GM12865 (cell line): ENCODE measurements at regions not wholly inside any gene's neighbourhood (a gene's known extent, or its start where the extent isn't known, plus 50 kb on each side); places are given as distances from the start of the nearest gene placed in this dataset.

Source experiments
- DNase-seq: peaks from one replicate; pipeline ENCODE4 v3.0.0; 2010; ENCODE audit warnings: low read depth
- H3K4me3 ChIP-seq: 2 replicates; pipeline ENCODE4 v1.5.1; 2011; ENCODE audit warnings: mild to moderate bottlenecking, low read depth, low read length, control low read depth
- CTCF ChIP-seq: IDR thresholded peaks from 2 replicates; pipeline ENCODE4 v1.5.1; 2011; ENCODE audit warnings: low read length, control low read depth, low read depth, inconsistent platforms; ENCODE audit not compliant: insufficient read depth; ENCODE audit errors: missing control alignments

DNA sequence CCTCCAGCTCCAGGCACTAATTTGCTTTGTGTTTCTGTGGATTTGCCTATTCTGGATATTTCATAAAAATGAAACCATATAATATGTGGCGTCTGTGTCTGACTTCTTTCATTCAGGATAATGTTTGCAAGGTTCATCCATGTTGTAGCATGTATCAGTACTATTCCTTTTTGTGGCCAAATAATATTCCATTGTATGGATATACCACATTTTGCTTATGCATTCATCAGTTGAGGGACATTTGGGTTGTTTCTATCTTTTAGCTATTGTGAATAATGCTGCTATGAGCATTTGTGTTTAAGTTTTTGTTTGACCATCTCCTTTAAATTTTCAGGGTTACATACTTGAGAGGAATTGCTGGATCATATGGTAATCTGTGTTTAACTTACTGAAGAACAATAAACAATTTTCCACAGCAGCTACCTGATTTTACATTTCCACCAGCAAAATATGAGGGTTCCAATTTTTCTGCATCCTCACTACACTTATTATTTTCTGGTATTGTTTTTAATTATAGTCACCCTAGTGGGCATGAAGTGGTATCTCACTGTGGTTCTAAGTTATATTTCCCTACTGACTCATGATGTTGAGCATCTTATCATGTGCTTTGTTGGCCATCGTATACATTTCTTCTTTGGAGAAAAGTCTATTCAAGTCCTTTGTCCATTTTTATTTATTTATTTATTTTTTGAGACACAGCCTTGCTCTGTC is 63.9 kb downstream of the GCNT4 start:
- no peak overlapping the region for H3K4me3 ChIP-seq
- TF ChIP-seq CTCF = no peak
- no peak for DNase-seq

DNA sequence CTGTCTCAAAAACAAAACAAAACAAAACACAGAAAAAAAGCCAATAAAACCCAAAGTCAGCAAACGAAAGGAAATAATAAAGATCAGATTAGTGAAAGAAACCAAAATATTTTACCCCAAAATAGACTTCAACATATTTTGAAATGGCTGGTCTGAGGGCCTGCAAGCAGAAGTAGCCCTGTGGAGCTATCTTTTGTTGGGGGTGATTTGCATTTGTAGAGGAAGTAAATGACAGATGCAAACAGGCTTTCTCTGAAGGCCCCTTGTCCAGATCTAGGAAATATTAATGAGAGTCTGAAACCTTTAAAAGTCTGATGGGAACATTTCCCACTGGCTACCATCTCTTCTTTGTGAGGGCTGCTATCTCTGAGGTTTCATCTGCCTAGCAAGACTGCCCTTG is 74.0 kb downstream of the GCNT4 start:
- no peak for TF ChIP-seq CTCF
- DNase-seq = peak; percentile 45

DNA sequence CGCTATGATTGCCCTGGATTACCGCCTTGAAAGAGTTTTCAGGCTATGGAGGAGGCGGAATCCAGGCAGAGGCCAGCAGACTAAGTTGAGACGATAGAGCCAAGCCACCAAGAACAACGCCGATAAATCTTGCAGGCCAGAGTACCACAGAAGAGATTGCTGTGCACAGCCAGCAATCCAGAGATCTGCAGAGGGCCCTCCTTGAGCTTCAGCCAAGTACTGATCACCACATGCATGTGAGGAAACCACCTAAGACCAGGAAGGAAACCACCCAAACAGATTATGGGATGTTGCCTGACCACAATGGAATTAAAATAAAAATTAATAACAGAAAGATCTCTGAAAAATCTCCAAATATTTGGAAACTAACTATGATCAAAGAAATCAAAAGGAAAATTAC is 74.9 kb downstream of the GCNT4 start:
- no peak overlapping the region for H3K4me3 ChIP-seq
- DNase-seq = peak; percentile 9
- TF ChIP-seq CTCF = no peak

More for the DNA sequence above, 74.0 kb downstream of the GCNT4 start:
- H3K4me3 ChIP-seq = no peak overlapping the region

DNA sequence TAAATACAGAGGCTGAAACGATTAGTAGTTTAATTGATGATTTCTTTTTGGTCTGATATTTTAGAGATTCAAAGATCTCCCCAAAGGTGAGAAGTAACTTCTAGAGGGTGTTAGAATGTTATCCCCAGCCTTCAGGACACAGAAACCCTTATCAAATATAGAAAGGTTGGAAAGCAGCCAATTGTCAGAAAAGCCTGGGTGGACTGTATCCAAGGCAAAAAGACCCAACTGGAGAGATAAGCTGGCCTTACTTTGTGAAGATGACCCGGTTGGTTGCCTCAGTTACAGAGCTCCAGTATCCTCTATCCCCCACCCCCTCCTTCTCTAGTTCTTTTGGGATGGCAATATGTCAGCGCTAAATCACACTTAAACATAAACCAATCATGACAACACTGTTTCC is 75.7 kb downstream of the GCNT4 start:
- DNase-seq = no peak
- TF ChIP-seq CTCF = no peak
- no peak overlapping the region for H3K4me3 ChIP-seq

DNA sequence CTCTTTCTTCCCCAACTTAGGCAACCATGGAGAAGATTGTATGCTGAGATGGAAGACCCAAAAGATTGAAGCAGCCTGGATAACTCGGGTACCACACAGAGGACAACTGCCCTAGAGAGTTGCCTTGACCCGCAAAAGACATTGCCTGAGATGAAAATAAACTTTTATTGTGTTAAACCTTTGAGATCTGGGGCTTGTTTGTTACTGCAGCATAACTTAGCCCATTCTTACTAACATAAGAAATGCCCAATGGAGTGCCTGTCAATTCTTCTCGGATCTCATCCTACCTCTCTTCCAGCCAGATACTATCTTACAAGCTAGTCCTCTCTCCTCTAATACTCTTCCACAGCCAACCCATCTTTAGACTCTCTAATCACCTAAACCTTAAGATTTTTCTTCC is 76.8 kb downstream of the GCNT4 start:
- TF ChIP-seq CTCF = no peak
- DNase-seq = no peak
- H3K4me3 ChIP-seq = no peak overlapping the region

DNA sequence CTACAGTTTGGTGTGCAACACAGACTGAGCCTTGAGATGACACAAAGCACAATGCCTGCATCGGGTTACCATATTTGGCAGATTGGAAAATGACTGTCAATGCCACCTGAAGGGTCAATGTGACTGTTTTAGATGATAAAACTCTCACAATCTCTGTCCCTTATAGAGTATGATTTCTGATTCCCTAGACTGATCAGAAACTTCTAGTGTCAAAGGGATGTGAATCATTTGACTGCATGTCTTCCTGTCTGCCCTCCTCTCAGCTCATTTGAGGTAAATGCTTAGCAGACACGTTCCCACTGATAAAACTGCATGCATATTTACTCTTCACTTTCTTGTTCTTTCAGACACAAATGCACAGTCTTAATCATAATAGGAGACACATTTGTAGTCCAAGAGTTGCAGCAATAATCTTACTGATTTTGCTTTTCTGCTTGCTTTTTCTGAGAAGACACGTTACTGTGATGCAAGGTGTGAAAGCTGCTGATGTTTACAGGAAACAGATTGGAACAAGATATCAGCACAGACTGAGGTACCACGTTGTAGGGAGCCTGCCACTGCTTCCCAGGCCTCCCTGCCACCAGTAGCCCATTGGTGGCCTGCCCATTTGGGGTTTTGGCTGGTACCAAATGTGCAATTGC is 77.8 kb downstream of the GCNT4 start:
- no peak overlapping the region for H3K4me3 ChIP-seq
- no peak for DNase-seq
- TF ChIP-seq CTCF = no peak
